ENCODE measurements at regions not wholly inside any gene's neighbourhood (a gene's known extent, or its start where the extent isn't known, plus 50 kb on each side); places are given as distances from the start of the nearest gene placed in this dataset.
A peak's percentile ranks its signal among the peaks of the same experiment; 100 is the strongest.

DNA sequence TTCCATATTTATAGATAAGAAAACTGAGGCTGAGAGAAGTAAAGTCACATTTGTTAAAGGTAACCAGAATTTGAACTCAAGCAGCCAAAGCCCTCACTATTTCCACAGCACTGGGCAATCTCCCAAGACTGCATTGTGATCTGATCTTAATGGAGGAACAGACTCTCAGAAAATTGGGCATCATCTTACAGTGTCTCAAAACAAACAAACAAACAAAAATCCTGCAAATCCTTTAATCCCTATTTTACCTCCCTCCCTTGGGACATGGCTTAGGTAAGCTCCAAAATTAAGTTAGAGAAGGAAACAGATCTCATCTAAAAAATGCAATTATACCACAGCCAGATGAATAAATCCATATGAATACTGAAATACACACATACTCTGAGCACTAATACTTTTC lies 57.5 kb downstream of the FHIP2A start:
- no peak for DNase-seq (ENCODE audit: extremely low spot score)
- no peak for TF ChIP-seq HDGF (IDR thresholded peaks at IDR 0.05; ENCODE audit: borderline replicate concordance)
- no peak for TF ChIP-seq NFRKB (IDR thresholded peaks at IDR 0.05)
- ChIA-PET POLR2A (interaction anchor here (1.1 kb wide), 1 partner anchor 60 kb away, joined by 4 read pairs; no protein-coding TSS in a partner anchor), CTCF (interaction anchor here (0.6 to 3.2 kb wide), 9 partner anchors 9 to 250 kb away, joined by 3 to 16 read pairs (median 4); no protein-coding TSS in a partner anchor)

GRCh38 chr10:114879541-114880158 lies 58.1 kb downstream of the FHIP2A start:
- ChIA-PET POLR2A (interaction anchor here (1.1 kb wide), 1 partner anchor 59 kb away, joined by 4 read pairs; no protein-coding TSS in a partner anchor), CTCF (interaction anchor here (0.6 to 3.2 kb wide), 9 partner anchors 9 to 250 kb away, joined by 3 to 16 read pairs (median 3); no protein-coding TSS in a partner anchor)
- TF ChIP-seq ZNF384 (IDR thresholded peaks at IDR 0.05) (no peak), LEF1 (IDR thresholded peaks at IDR 0.05; ENCODE audit: borderline replicate concordance) (no peak), SP1 (IDR thresholded peaks at IDR 0.05) (no peak), PKNOX1 (IDR thresholded peaks at IDR 0.05) (no peak), CTBP1 (IDR thresholded peaks at IDR 0.05; ENCODE audit: borderline replicate concordance) (no peak), ARNT (IDR thresholded peaks at IDR 0.05) (no peak), BHLHE40 (IDR thresholded peaks at IDR 0.05; ENCODE audit: borderline replicate concordance) (no peak), SUZ12 (IDR thresholded peaks at IDR 0.05) (no peak), FOXM1 (IDR thresholded peaks at IDR 0.05; ENCODE audit: borderline replicate concordance) (no peak), L3MBTL2 (conservative IDR thresholded peaks at IDR 0.05) (no peak), FOXK2 (IDR thresholded peaks at IDR 0.05) (no peak), NFRKB (IDR thresholded peaks at IDR 0.05) (no peak), FOXA1 (IDR thresholded peaks at IDR 0.05) (no peak), ELF4 (IDR thresholded peaks at IDR 0.05) (no peak), TARDBP (IDR thresholded peaks at IDR 0.05) (no peak)
- peak; percentile 59 for DNase-seq (ENCODE audit: extremely low spot score)

DNA sequence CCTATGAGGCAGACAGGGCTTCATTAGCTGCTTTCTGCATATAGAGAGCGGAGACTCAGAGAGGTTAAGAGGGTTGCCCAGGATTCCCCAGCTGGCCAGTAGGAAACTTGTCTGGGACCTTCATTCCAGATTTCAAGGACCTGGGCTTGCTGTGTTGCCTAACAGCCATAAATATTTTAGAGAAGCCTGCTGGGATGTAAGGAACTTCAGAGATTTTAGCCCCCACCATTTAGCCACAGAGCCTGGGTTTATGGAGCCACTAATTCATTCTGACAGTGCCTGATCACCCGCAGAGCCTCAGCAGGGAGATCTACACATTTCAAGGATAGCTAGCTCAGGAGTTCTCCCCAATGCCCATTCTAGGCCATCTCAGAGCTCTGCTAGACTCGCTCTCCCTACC lies 56.6 kb upstream of the TRUB1 start:
- no peak for TF ChIP-seq FOXM1 (IDR thresholded peaks at IDR 0.05; ENCODE audit: borderline replicate concordance)
- TF ChIP-seq ELF4 (IDR thresholded peaks at IDR 0.05), result no peak
- peak; percentile 96 for TF ChIP-seq PKNOX1 (IDR thresholded peaks at IDR 0.05)
- no peak for TF ChIP-seq FOXA1 (IDR thresholded peaks at IDR 0.05)
- no peak for TF ChIP-seq BHLHE40 (IDR thresholded peaks at IDR 0.05; ENCODE audit: borderline replicate concordance)
- ChIA-PET CTCF (interaction anchor here (0.6 to 3.2 kb wide), 2 partner anchors 11 to 58 kb away, joined by 3 to 16 read pairs; no protein-coding TSS in a partner anchor), POLR2A (no interaction called here)
- DNase-seq (ENCODE audit: extremely low spot score), result peak; percentile 54

DNA sequence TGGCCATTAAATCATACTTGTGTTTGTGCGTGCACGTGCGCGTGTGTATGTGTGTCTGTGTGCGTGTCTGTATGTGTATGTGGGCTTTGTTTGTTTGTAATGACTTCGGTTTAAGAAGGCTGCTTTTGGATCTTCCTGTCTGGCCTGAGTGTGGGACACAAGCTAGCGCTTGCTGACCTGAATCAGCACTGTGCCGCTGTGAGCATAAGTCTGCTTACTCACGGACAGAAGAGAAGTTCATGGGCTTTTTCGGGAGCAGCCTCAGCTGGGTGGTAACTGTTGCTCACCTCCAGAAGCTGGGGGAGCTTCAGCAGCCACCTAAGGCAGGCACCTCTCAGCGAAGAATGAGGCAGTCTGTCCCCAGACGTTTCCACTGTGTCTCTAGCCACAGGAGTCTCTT lies 56.1 kb upstream of the TRUB1 start:
- DNase-seq (ENCODE audit: extremely low spot score), result peak; percentile 23
- no peak for TF ChIP-seq FOXK2 (IDR thresholded peaks at IDR 0.05)
- TF ChIP-seq ELF4 (IDR thresholded peaks at IDR 0.05), result no peak
- TF ChIP-seq SUZ12 (IDR thresholded peaks at IDR 0.05), result no peak
- TF ChIP-seq BHLHE40 (IDR thresholded peaks at IDR 0.05; ENCODE audit: borderline replicate concordance), result no peak
- no peak for TF ChIP-seq SP1 (IDR thresholded peaks at IDR 0.05)
- TF ChIP-seq FOXM1 (IDR thresholded peaks at IDR 0.05; ENCODE audit: borderline replicate concordance), result no peak
- no peak for TF ChIP-seq LEF1 (IDR thresholded peaks at IDR 0.05; ENCODE audit: borderline replicate concordance)
- TF ChIP-seq L3MBTL2 (conservative IDR thresholded peaks at IDR 0.05), result no peak
- no peak for TF ChIP-seq NFRKB (IDR thresholded peaks at IDR 0.05)
- TF ChIP-seq FOXA1 (IDR thresholded peaks at IDR 0.05), result no peak
- no peak for TF ChIP-seq CTBP1 (IDR thresholded peaks at IDR 0.05; ENCODE audit: borderline replicate concordance)
- ChIA-PET CTCF (interaction anchor here (0.6 kb wide), 1 partner anchor 59 kb away, joined by 3 read pairs; no protein-coding TSS in a partner anchor), POLR2A (no interaction called here)

- no peak for DNase-seq (ENCODE audit: extremely low spot score)
- TF ChIP-seq HDGF (IDR thresholded peaks at IDR 0.05; ENCODE audit: borderline replicate concordance) (no peak), SP1 (IDR thresholded peaks at IDR 0.05) (no peak), SUZ12 (IDR thresholded peaks at IDR 0.05) (no peak), ELF4 (IDR thresholded peaks at IDR 0.05) (no peak), ZNF384 (IDR thresholded peaks at IDR 0.05) (no peak), LEF1 (IDR thresholded peaks at IDR 0.05; ENCODE audit: borderline replicate concordance) (no peak), PKNOX1 (IDR thresholded peaks at IDR 0.05) (no peak), L3MBTL2 (conservative IDR thresholded peaks at IDR 0.05) (no peak), ARNT (IDR thresholded peaks at IDR 0.05) (no peak), CTBP1 (IDR thresholded peaks at IDR 0.05; ENCODE audit: borderline replicate concordance) (no peak), TARDBP (IDR thresholded peaks at IDR 0.05) (no peak), BHLHE40 (IDR thresholded peaks at IDR 0.05; ENCODE audit: borderline replicate concordance) (no peak), NFRKB (IDR thresholded peaks at IDR 0.05) (no peak), FOXA1 (IDR thresholded peaks at IDR 0.05) (no peak), FOXM1 (IDR thresholded peaks at IDR 0.05; ENCODE audit: borderline replicate concordance) (no peak), FOXK2 (IDR thresholded peaks at IDR 0.05) (no peak)
- POLR2A ChIA-PET, result no interaction called here
- CTCF ChIA-PET, result interaction anchor here (0.6 kb wide), 1 partner anchor 53 kb away, joined by 3 read pairs; no protein-coding TSS in a partner anchor
Observed at GRCh38 chr10:114885443-114885842, 52.6 kb upstream of the TRUB1 start.

Data from HEK293T (cell line).